HL-60 (cell line): ENCODE measurements at regions not wholly inside any gene's neighbourhood (a gene's known extent, or its start where the extent isn't known, plus 50 kb on each side); places are given as distances from the start of the nearest gene placed in this dataset.

Experiments
- GABPA ChIP-seq: IDR thresholded peaks from 2 replicates; pipeline ENCODE4 v1.6.1; 2012; ENCODE audit warnings: low read depth
- POLR2AphosphoS5 ChIP-seq: IDR thresholded peaks from 2 replicates; pipeline ENCODE4 v1.6.1; 2012; ENCODE audit warnings: low read depth
- SPI1 ChIP-seq: IDR thresholded peaks from 2 replicates; pipeline ENCODE4 v1.6.1; 2012; ENCODE audit warnings: low read depth, mild to moderate bottlenecking, borderline replicate concordance
- TF ChIP-seq, protein P1 (sequence below): IDR thresholded peaks from one replicate; pipeline ENCODE4 v1.5.1; 2011; ENCODE audit warnings: low read length, control low read depth, inconsistent platforms; ENCODE audit not compliant: insufficient read depth
- TF ChIP-seq, protein P2 (sequence below): IDR thresholded peaks from 2 replicates; pipeline ENCODE4 v1.6.1; 2012; ENCODE audit warnings: low read depth; ENCODE audit not compliant: insufficient replicate concordance

DNA sequence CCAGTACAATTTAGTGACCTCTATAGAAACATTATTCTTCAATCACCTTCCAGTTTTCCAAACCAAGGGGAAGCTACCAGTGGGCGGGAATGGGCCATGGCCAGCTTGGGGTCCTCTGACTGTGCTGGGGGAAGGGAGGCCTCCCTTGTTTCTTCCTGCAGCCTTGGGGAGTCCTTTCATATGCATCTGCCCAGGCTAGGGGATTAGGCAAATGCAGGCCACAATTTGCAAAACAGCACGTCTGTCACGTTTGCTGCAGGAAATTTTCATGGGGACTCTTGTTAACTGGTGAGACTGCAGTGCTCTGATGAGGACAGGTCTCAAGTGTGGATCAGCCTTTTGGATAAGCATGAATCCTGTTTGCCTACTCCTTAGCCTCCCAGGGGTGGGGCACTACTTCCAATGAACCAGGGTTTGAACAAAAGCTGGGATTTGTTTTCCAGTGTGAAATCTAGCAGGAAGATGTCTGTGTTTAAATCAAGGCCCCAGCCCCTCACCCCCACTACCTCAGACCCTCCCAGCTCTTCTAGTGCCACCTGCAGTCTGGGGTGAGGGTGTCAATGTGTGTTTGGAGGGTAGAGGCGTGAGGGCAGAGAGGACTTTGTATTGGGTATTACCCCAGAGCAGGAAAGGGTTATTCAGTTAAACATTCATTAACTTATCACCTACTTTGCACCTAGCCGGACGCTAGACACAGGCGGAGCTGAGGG is 219.9 kb downstream of the OPA1 start:
- TF ChIP-seq GABPA (no peak), POLR2AphosphoS5 (no peak), SPI1 (no peak)
- TF ChIP-seq, protein P1, sequence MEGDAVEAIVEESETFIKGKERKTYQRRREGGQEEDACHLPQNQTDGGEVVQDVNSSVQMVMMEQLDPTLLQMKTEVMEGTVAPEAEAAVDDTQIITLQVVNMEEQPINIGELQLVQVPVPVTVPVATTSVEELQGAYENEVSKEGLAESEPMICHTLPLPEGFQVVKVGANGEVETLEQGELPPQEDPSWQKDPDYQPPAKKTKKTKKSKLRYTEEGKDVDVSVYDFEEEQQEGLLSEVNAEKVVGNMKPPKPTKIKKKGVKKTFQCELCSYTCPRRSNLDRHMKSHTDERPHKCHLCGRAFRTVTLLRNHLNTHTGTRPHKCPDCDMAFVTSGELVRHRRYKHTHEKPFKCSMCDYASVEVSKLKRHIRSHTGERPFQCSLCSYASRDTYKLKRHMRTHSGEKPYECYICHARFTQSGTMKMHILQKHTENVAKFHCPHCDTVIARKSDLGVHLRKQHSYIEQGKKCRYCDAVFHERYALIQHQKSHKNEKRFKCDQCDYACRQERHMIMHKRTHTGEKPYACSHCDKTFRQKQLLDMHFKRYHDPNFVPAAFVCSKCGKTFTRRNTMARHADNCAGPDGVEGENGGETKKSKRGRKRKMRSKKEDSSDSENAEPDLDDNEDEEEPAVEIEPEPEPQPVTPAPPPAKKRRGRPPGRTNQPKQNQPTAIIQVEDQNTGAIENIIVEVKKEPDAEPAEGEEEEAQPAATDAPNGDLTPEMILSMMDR = no peak
- TF ChIP-seq, protein P2, sequence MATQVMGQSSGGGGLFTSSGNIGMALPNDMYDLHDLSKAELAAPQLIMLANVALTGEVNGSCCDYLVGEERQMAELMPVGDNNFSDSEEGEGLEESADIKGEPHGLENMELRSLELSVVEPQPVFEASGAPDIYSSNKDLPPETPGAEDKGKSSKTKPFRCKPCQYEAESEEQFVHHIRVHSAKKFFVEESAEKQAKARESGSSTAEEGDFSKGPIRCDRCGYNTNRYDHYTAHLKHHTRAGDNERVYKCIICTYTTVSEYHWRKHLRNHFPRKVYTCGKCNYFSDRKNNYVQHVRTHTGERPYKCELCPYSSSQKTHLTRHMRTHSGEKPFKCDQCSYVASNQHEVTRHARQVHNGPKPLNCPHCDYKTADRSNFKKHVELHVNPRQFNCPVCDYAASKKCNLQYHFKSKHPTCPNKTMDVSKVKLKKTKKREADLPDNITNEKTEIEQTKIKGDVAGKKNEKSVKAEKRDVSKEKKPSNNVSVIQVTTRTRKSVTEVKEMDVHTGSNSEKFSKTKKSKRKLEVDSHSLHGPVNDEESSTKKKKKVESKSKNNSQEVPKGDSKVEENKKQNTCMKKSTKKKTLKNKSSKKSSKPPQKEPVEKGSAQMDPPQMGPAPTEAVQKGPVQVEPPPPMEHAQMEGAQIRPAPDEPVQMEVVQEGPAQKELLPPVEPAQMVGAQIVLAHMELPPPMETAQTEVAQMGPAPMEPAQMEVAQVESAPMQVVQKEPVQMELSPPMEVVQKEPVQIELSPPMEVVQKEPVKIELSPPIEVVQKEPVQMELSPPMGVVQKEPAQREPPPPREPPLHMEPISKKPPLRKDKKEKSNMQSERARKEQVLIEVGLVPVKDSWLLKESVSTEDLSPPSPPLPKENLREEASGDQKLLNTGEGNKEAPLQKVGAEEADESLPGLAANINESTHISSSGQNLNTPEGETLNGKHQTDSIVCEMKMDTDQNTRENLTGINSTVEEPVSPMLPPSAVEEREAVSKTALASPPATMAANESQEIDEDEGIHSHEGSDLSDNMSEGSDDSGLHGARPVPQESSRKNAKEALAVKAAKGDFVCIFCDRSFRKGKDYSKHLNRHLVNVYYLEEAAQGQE = no peak
